ENCODE measurements at regions not wholly inside any gene's neighbourhood (a gene's known extent, or its start where the extent isn't known, plus 50 kb on each side); places are given as distances from the start of the nearest gene placed in this dataset.

GRCh38 chr10:109619914-109620313 lies 303.4 kb downstream of the XPNPEP1 start:
- Histone ChIP-seq H3K9me3 (ENCODE audit: control insufficient read depth, insufficient read depth, low read depth, low read length) (no peaks in the 10 kb centered on the region), H4K20me1 (ENCODE audit: control insufficient read depth, extremely low read depth, insufficient read depth, low read length) (no peaks in the 10 kb centered on the region), H3K9ac (ENCODE audit: insufficient read depth, low read length) (no peak overlapping the region), H3K27ac (ENCODE audit: insufficient read depth, low read length) (no peak overlapping the region), H3K4me1 (ENCODE audit: control insufficient read depth, extremely low read depth, insufficient read depth, low read length) (no peaks in the 10 kb centered on the region), H3K79me2 (ENCODE audit: control insufficient read depth, insufficient read depth, low read length) (no peaks in the 10 kb centered on the region), H3K27me3 (ENCODE audit: control insufficient read depth, insufficient read depth, low read length) (no peaks in the 10 kb centered on the region), H3K4me2 (ENCODE audit: extremely low read depth, insufficient read depth, low read length) (no peak overlapping the region), H2AFZ (ENCODE audit: low read length) (no peak overlapping the region), H3K4me3 (replicated peaks in 1 of 4; ENCODE audit: control extremely low read depth in 1 of 4, insufficient read depth in 1 of 4, low read depth in 3 of 4, low read length in 4 of 4) (no peak overlapping the region), H3K36me3 (ENCODE audit: control insufficient read depth, insufficient read depth, low read length) (no peaks in the 10 kb centered on the region)
- DNase-seq (ENCODE audit: low read depth in 2 of 2): no peak
- TF ChIP-seq EZH2 (IDR thresholded peaks at IDR 0.05; ENCODE audit: low read length, missing control alignments) (no peak), CTCF (conservative IDR thresholded peaks at IDR 0.05 in 1 of 2, IDR thresholded peaks at IDR 0.05 in 1 of 2; ENCODE audit: low read depth in 1 of 2, low read length in 2 of 2) (no peak)

GRCh38 chr10:109618748-109619147 lies 304.6 kb downstream of the XPNPEP1 start:
- no peak overlapping the region for H3K9ac ChIP-seq (ENCODE audit: insufficient read depth, low read length)
- H3K4me2 ChIP-seq (ENCODE audit: extremely low read depth, insufficient read depth, low read length): no peak overlapping the region
- H3K4me3 ChIP-seq (replicated peaks in 1 of 4; ENCODE audit: control extremely low read depth in 1 of 4, insufficient read depth in 1 of 4, low read depth in 3 of 4, low read length in 4 of 4): no peak overlapping the region
- no peak for DNase-seq (ENCODE audit: low read depth in 2 of 2)
- no peaks in the 10 kb centered on the region for H3K9me3 ChIP-seq (ENCODE audit: control insufficient read depth, insufficient read depth, low read depth, low read length)
- H2AFZ ChIP-seq (ENCODE audit: low read length): no peak overlapping the region
- H3K27me3 ChIP-seq (ENCODE audit: control insufficient read depth, insufficient read depth, low read length): no peaks in the 10 kb centered on the region
- TF ChIP-seq EZH2 (IDR thresholded peaks at IDR 0.05; ENCODE audit: low read length, missing control alignments) (no peak), CTCF (conservative IDR thresholded peaks at IDR 0.05 in 1 of 2, IDR thresholded peaks at IDR 0.05 in 1 of 2; ENCODE audit: low read depth in 1 of 2, low read length in 2 of 2) (no peak)
- H3K4me1 ChIP-seq (ENCODE audit: control insufficient read depth, extremely low read depth, insufficient read depth, low read length): no peaks in the 10 kb centered on the region
- no peaks in the 10 kb centered on the region for H3K79me2 ChIP-seq (ENCODE audit: control insufficient read depth, insufficient read depth, low read length)
- H4K20me1 ChIP-seq (ENCODE audit: control insufficient read depth, extremely low read depth, insufficient read depth, low read length): no peaks in the 10 kb centered on the region
- H3K27ac ChIP-seq (ENCODE audit: insufficient read depth, low read length): no peak overlapping the region
- H3K36me3 ChIP-seq (ENCODE audit: control insufficient read depth, insufficient read depth, low read length): no peaks in the 10 kb centered on the region

- no peak overlapping the region for H3K4me2 ChIP-seq (ENCODE audit: extremely low read depth, insufficient read depth, low read length)
- no peaks in the 10 kb centered on the region for H3K9me3 ChIP-seq (ENCODE audit: control insufficient read depth, insufficient read depth, low read depth, low read length)
- H2AFZ ChIP-seq (ENCODE audit: low read length): no peak overlapping the region
- no peaks in the 10 kb centered on the region for H3K27me3 ChIP-seq (ENCODE audit: control insufficient read depth, insufficient read depth, low read length)
- H4K20me1 ChIP-seq (ENCODE audit: control insufficient read depth, extremely low read depth, insufficient read depth, low read length): no peaks in the 10 kb centered on the region
- H3K9ac ChIP-seq (ENCODE audit: insufficient read depth, low read length): no peak overlapping the region
- no peak overlapping the region for H3K4me3 ChIP-seq (replicated peaks in 1 of 4; ENCODE audit: control extremely low read depth in 1 of 4, insufficient read depth in 1 of 4, low read depth in 3 of 4, low read length in 4 of 4)
- no peak overlapping the region for H3K27ac ChIP-seq (ENCODE audit: insufficient read depth, low read length)
- H3K36me3 ChIP-seq (ENCODE audit: control insufficient read depth, insufficient read depth, low read length): no peaks in the 10 kb centered on the region
- no peak for DNase-seq (ENCODE audit: low read depth in 2 of 2)
- H3K4me1 ChIP-seq (ENCODE audit: control insufficient read depth, extremely low read depth, insufficient read depth, low read length): no peaks in the 10 kb centered on the region
- H3K79me2 ChIP-seq (ENCODE audit: control insufficient read depth, insufficient read depth, low read length): no peaks in the 10 kb centered on the region
- TF ChIP-seq CTCF (conservative IDR thresholded peaks at IDR 0.05 in 1 of 2, IDR thresholded peaks at IDR 0.05 in 1 of 2; ENCODE audit: low read depth in 1 of 2, low read length in 2 of 2) (no peak), EZH2 (IDR thresholded peaks at IDR 0.05; ENCODE audit: low read length, missing control alignments) (no peak)
Observed at GRCh38 chr10:109618301-109618700, 305.0 kb downstream of the XPNPEP1 start.

Measured in fibroblast of lung (primary cell).